ENCODE measurements at regions not wholly inside any gene's neighbourhood (a gene's known extent, or its start where the extent isn't known, plus 50 kb on each side); places are given as distances from the start of the nearest gene placed in this dataset.

- intact Hi-C loops (cut with DNase I), result no loop called here
- DNase-seq (ENCODE audit: low spot score), result no peak
These were observed 111.0 kb upstream of the SYNPR start for GRCh38 chr3:63167113-63167512.

- no peak for DNase-seq (ENCODE audit: low spot score)
- intact Hi-C loops (cut with DNase I), result no loop called here
These were observed 109.9 kb upstream of the SYNPR start for GRCh38 chr3:63168179-63168578.

GRCh38 chr3:63179862-63180522 lies 98.1 kb upstream of the SYNPR start:
- intact Hi-C loops (cut with DNase I), result no loop called here
- no peak for DNase-seq (ENCODE audit: low spot score)

- intact Hi-C loops (cut with DNase I), result loop anchor here (2.0 to 5.0 kb wide), 3 partner anchors 317 to 525 kb away; partner anchors contain the start of gene CADPS
- DNase-seq (ENCODE audit: low spot score), result no peak
These were observed 85.9 kb upstream of the SYNPR start for GRCh38 chr3:63192248-63192647.

GRCh38 chr3:63193647-63194046 lies 84.5 kb upstream of the SYNPR start:
- intact Hi-C loops (cut with DNase I), result loop anchor here (2.0 to 5.0 kb wide), 3 partner anchors 319 to 527 kb away; partner anchors contain the start of gene CADPS
- no peak for DNase-seq (ENCODE audit: low spot score)

GRCh38 chr3:63199606-63200005 lies 78.5 kb upstream of the SYNPR start:
- no peak for DNase-seq (ENCODE audit: low spot score)
- intact Hi-C loops (cut with DNase I), result no loop called here

GRCh38 chr3:63202529-63202928 lies 75.6 kb upstream of the SYNPR start:
- DNase-seq (ENCODE audit: low spot score), result no peak
- intact Hi-C loops (cut with DNase I), result no loop called here

GRCh38 chr3:63207066-63207590 lies 71.0 kb upstream of the SYNPR start:
- no peak for DNase-seq (ENCODE audit: low spot score)
- intact Hi-C loops (cut with DNase I), result no loop called here

GRCh38 chr3:63228087-63228486 lies 50.0 kb upstream of the SYNPR start:
- intact Hi-C loops (cut with DNase I), result loop anchor here (2.0 kb wide), 1 partner anchor 561 kb away; no protein-coding TSS in a partner anchor

More at GRCh38 chr3:63228087-63228486, 50.0 kb upstream of the SYNPR start:
- DNase-seq (ENCODE audit: low spot score), result no peak

Measured in cardiac septum (tissue), 1 donor.